ENCODE measurements at regions not wholly inside any gene's neighbourhood (a gene's known extent, or its start where the extent isn't known, plus 50 kb on each side); places are given as distances from the start of the nearest gene placed in this dataset.

DNA sequence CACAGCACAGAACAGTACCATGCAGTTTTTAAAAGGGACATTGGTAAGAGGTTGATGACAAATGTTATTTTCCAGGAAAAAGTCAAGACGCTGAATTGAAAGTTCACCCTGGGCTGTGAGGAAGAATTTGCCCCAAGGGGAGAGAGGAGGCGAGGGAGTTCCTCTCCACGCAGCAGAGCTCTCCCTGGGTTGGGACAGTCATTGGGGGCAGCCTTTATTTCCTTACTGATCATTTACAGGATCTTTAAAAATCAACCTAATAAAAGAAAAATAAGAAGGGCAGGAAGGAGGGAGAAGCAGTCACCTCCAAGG lies 49.9 kb upstream of the WNT7B start:
- TF ChIP-seq, protein P1, sequence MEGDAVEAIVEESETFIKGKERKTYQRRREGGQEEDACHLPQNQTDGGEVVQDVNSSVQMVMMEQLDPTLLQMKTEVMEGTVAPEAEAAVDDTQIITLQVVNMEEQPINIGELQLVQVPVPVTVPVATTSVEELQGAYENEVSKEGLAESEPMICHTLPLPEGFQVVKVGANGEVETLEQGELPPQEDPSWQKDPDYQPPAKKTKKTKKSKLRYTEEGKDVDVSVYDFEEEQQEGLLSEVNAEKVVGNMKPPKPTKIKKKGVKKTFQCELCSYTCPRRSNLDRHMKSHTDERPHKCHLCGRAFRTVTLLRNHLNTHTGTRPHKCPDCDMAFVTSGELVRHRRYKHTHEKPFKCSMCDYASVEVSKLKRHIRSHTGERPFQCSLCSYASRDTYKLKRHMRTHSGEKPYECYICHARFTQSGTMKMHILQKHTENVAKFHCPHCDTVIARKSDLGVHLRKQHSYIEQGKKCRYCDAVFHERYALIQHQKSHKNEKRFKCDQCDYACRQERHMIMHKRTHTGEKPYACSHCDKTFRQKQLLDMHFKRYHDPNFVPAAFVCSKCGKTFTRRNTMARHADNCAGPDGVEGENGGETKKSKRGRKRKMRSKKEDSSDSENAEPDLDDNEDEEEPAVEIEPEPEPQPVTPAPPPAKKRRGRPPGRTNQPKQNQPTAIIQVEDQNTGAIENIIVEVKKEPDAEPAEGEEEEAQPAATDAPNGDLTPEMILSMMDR (IDR thresholded peaks at IDR 0.05; ENCODE audit: low read depth, low read length), result no peak
- TF ChIP-seq EZH2phosphoT487 (IDR thresholded peaks at IDR 0.05; ENCODE audit: low read depth), result no peak
